Mammary epithelial cell (primary cell): ENCODE measurements at regions not wholly inside any gene's neighbourhood (a gene's known extent, or its start where the extent isn't known, plus 50 kb on each side); places are given as distances from the start of the nearest gene placed in this dataset.

Experiments
- CTCF ChIP-seq, 2 donors: IDR thresholded peaks in 1 of 2; conservative IDR thresholded peaks in 1 of 2; 2 replicates each; pipeline ENCODE4 v1.5.1; 2011 to 2012; ENCODE audit warnings: inconsistent platforms in 2 of 2, low read length in 2 of 2, mild to moderate bottlenecking in 2 of 2, control low read depth in 1 of 2, low read depth in 1 of 2; ENCODE audit not compliant: insufficient read depth in 1 of 2; ENCODE audit errors: extremely low read depth in 1 of 2
- EZH2 ChIP-seq: IDR thresholded peaks from 2 replicates; pipeline ENCODE4 v1.6.1; 2012; ENCODE audit warnings: low read length, inconsistent platforms, borderline replicate concordance

GRCh38 chr2:160871953-160872352 lies 288.3 kb upstream of the TANK start:
- TF ChIP-seq CTCF (conservative IDR thresholded peaks at IDR 0.05 in 1 of 2, IDR thresholded peaks at IDR 0.05 in 1 of 2; ENCODE audit: extremely low read depth in 1 of 2, insufficient read depth in 1 of 2, low read depth in 1 of 2, low read length in 2 of 2) (no peak), EZH2 (no peak)
